Chondrocyte (in vitro differentiated cells): ENCODE measurements at regions not wholly inside any gene's neighbourhood (a gene's known extent, or its start where the extent isn't known, plus 50 kb on each side); places are given as distances from the start of the nearest gene placed in this dataset.

Experiments
- DNase-seq: peaks from one replicate; pipeline ENCODE4 v3.0.0; 2021; ENCODE audit warnings: mixed read lengths, low spot score
- H3K27ac Mint-ChIP-seq: one replicate; pipeline ENCODE4 v1.8.0; 2021; ENCODE audit warnings: mild to moderate bottlenecking, moderate library complexity, mixed read lengths; ENCODE audit not compliant: unreplicated experiment
- H3K27me3 Mint-ChIP-seq: 2 replicates; pipeline ENCODE4 v1.8.0; 2021; ENCODE audit warnings: low read depth, mixed read lengths
- H3K36me3 Mint-ChIP-seq: 2 replicates; pipeline ENCODE4 v1.8.0; 2021; ENCODE audit warnings: low read depth, mixed read lengths
- H3K4me1 Mint-ChIP-seq: 2 replicates; pipeline ENCODE4 v1.8.0; 2021; ENCODE audit warnings: low read depth, mild to moderate bottlenecking, mixed read lengths
- H3K4me3 Mint-ChIP-seq: one replicate; pipeline ENCODE4 v1.8.0; 2021; ENCODE audit warnings: mild to moderate bottlenecking, moderate library complexity, mixed read lengths; ENCODE audit not compliant: unreplicated experiment
- H3K9me3 Mint-ChIP-seq: 2 replicates; pipeline ENCODE4 v1.8.0; 2021; ENCODE audit warnings: low read depth, mixed read lengths
- CTCF ChIP-seq: fragments of 200-600 bp; sonication (generic); IDR thresholded peaks from 2 replicates; pipeline ENCODE4 v1.5.0; 2021; ENCODE audit warnings: antibody characterized with exemption, mild to moderate bottlenecking, moderate library complexity

- TF ChIP-seq CTCF, result peak; percentile 18
- H3K9me3 Mint-ChIP-seq, result no peaks in the 10 kb centered on the region
- no peak overlapping the region for H3K4me3 Mint-ChIP-seq
- DNase-seq, result no peak
- peaks cover 27% of the 10 kb centered on the region for H3K4me1 Mint-ChIP-seq
- no peaks in the 10 kb centered on the region for H3K36me3 Mint-ChIP-seq
- H3K27me3 Mint-ChIP-seq, result peaks cover 19% of the 10 kb centered on the region
- no peak overlapping the region for H3K27ac Mint-ChIP-seq
These were observed 181.8 kb downstream of the SHQ1 start for GRCh38 chr3:72666447-72666755.

- H3K27ac Mint-ChIP-seq, result no peak overlapping the region
- peaks cover 14% of the 10 kb centered on the region for H3K27me3 Mint-ChIP-seq
- peaks cover 32% of the 10 kb centered on the region for H3K4me1 Mint-ChIP-seq
- DNase-seq, result no peak
- no peaks in the 10 kb centered on the region for H3K9me3 Mint-ChIP-seq
- TF ChIP-seq CTCF, result peak; percentile 75
- H3K4me3 Mint-ChIP-seq, result no peak overlapping the region
- no peaks in the 10 kb centered on the region for H3K36me3 Mint-ChIP-seq
These were observed 182.4 kb downstream of the SHQ1 start for GRCh38 chr3:72665701-72666446.

GRCh38 chr3:72665103-72665502, 183.1 kb downstream of the SHQ1 start:
- Mint-ChIP-seq H3K36me3 (no peaks in the 10 kb centered on the region), H3K27ac (no peak overlapping the region), H3K9me3 (no peaks in the 10 kb centered on the region), H3K4me3 (no peak overlapping the region), H3K4me1 (peaks cover 40% of the 10 kb centered on the region), H3K27me3 (peaks cover 7% of the 10 kb centered on the region)
- no peak for TF ChIP-seq CTCF
- no peak for DNase-seq

- TF ChIP-seq CTCF, result no peak
- Mint-ChIP-seq H3K9me3 (no peaks in the 10 kb centered on the region), H3K4me3 (no peak overlapping the region), H3K4me1 (peaks cover 47% of the 10 kb centered on the region), H3K27ac (peak overlapping the region; percentile 67), H3K27me3 (peaks cover 5% of the 10 kb centered on the region), H3K36me3 (no peaks in the 10 kb centered on the region)
- no peak for DNase-seq
These were observed 183.9 kb downstream of the SHQ1 start for GRCh38 chr3:72664184-72664975.

- H3K4me3 Mint-ChIP-seq, result no peak overlapping the region
- H3K27ac Mint-ChIP-seq, result peak overlapping the region; percentile 1
- DNase-seq, result no peak
- peaks cover 52% of the 10 kb centered on the region for H3K4me1 Mint-ChIP-seq
- TF ChIP-seq CTCF, result no peak
- no peaks in the 10 kb centered on the region for H3K9me3 Mint-ChIP-seq
- peaks cover under 1% of the 10 kb centered on the region for H3K27me3 Mint-ChIP-seq
- H3K36me3 Mint-ChIP-seq, result no peaks in the 10 kb centered on the region
These were observed 184.8 kb downstream of the SHQ1 start for GRCh38 chr3:72663429-72663828.
